Sciatic nerve (tissue), 2 donors: ENCODE measurements at regions not wholly inside any gene's neighbourhood (a gene's known extent, or its start where the extent isn't known, plus 50 kb on each side); places are given as distances from the start of the nearest gene placed in this dataset.

ENCODE experiments used
- ATAC-seq: fragments of 200-7000 bp; cut with Tn5 transposase; one replicate; pipeline ENCODE4 v1.9.1; 2020; ENCODE audit warnings: mild to moderate bottlenecking, moderate library complexity
- DNase-seq: peaks from one replicate; pipeline ENCODE4 v3.0.0-alpha.2; 2020; ENCODE audit warnings: low spot score
- intact Hi-C: fragments of 100-400 bp; cut with DNase I; formaldehyde crosslinking; loops from one replicate; pipeline ENCODE4 v1.14.2; 2022
- donor health status: DM: no; HTN: no; CAD: no.
- donor health status: DM: no; HTN: no; CAD: no.

- ATAC-seq (peak; percentile 20), DNase-seq (no peak)
- intact Hi-C loops = no loop called here
Observed at GRCh38 chr12:75783093-75783877, 248.3 kb downstream of the PHLDA1 start.

DNA sequence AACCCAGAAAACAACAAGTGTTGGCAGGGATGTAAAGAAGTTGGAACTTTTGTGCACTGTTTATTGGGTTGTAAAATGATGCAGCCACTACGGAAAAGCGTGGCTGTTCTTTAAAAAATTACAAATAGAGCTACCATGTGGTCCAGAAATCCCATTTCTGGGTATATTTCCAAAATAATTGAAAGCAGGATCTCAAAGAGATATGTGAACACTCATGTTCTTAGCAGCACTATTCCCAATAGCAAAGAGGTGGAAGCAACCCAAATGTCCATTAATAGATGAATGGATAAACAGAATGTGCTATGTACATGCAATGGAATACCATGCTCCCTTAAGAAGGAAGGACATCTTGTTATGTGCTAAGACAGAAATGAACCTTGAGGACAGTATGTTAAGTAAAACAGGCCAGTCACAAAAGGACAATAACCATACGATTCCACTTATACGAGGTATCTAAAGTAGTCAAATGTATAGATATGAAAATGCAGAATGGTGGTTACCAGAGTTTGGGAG, 249.5 kb downstream of the PHLDA1 start:
- ATAC-seq (no peak), DNase-seq (no peak)
- intact Hi-C loops = no loop called here

DNA sequence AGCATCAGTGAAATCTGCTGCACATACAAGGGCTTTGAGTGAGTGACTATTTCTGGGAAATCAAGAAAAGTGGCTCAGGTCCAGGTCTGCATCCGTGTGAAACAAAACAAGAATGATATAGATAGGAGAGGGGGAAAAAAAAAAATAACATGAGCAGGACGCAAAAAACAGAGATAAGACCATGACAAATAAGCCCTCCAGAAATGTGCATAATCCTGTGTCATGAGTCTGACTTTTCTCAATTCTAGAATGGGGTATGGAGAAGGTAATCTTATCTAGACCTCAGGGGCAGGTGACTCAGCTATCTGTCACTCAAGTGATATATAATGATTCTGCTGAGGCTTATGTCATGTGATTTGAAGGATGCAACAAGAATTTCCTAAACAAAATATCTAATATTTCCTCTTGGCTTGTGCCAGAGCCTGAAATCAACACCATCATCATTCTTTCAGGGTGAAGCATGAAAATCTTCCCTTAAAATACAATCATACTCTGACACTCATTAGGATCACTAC, 250.0 kb downstream of the PHLDA1 start:
- no peak for ATAC-seq
- DNase-seq = no peak
- intact Hi-C loops = no loop called here

DNA sequence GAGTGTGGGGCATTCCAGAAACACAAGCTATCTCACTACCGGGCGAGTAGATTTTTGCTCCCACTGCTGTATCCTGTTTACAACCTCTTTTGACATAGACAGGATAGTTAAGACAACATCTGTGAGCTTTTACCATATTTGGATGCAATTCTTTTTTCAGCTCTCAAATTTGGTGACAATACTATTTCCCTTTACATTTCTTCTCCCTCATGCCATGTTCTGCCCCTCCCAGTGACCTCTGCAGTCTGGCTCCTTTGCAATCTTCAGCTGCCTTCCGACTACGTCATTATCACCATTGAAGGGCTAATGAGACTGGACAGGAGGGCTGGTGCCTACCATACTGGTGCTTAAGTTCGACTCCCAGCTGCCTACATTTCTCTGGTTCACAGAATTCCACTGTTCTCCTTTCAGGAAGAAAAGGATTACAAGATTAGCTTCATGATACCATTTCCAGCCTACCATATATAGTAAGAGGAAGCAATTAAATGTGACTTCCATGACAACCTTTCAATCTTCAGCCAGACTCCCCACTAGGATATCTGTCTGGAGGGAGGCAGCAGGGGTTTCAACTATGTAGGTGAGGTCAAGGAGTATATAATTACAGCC, 251.6 kb downstream of the PHLDA1 start:
- DNase-seq = no peak
- no peak for ATAC-seq
- intact Hi-C loops = no loop called here

DNA sequence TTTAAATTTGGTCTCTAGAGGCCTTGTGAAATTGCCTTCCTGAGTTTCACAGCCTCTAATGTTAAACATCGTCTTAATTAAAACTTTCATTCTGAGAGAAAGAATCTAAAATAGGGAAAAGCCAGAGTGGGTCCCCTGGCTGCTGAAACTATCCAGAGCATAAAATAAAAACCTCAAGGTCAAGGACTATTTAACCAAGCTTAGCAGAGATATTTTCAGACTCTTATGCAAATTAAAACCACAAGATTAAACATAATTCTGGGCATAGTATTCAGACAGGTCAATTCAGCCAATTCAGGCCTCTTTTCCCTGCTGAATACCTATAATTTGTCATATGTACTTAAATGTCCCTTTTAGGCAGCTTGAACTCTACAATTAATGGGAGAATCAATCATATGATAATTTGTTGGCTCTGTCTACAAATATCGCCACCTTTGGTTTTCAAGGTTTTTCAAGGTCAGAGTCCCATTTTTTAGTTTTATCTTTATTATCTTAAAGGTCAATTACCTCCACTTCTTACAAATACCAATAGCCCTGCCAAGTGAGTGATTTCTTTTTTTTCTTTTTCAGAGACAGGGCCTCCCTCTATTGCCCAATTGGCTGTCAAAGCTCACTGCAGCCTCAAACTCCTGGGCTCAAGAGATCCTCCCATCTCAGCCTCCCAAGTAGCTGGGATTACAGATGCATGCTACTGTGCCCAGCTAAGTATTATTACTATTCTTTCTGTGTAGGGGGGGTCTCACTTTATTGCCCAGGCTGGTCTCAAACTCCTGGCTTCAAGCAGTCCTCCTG, 257.1 kb downstream of the PHLDA1 start:
- no peak for ATAC-seq
- intact Hi-C loops = no loop called here

DNA sequence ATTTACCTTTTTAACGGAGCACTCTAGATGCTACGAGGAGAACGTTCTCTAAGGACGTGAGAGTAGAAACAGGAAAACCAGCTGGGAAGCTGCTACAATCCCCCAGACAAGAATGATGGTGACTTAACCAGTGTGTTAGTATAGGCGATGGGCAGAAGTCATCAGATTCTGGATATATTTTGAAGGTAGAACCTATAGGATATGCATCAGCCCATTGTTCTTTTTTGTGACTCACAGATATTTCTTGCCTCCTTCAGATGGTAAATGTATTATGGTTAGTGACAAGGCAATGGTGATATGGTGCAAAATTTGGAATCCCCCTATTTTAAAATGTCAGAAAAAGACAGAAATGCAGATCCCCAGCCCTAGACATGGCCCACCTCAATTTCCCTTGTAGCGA, 258.2 kb downstream of the PHLDA1 start:
- ATAC-seq (no peak), DNase-seq (no peak)
- intact Hi-C loops = no loop called here

More for the DNA sequence above, 257.1 kb downstream of the PHLDA1 start:
- no peak for DNase-seq

DNA sequence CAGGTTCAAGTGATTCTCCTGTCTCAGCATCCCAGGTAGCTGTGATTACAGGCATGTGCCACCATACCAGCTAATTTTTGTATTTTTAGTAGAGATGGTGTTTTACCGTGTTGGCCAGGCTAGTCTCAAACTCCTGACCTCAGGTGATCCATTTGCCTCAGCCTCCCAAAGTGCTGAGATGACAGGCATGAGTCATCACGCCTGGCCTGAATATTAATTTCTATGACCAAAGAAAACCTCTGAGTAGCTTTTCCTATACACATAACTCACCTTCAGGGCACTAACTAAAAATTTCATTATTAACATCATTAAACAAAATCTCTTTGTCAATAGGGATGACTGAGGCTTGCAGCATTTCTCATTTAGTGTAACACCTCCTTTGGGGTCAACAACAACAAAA, 259.6 kb upstream of the KRR1 start:
- no peak for ATAC-seq
- no peak for DNase-seq
- intact Hi-C loops = no loop called here

- intact Hi-C loops = no loop called here
- ATAC-seq (no peak), DNase-seq (no peak)
Observed at GRCh38 chr12:75767957-75768356, 256.5 kb upstream of the KRR1 start.

GRCh38 chr12:75766263-75767160, 255.1 kb upstream of the KRR1 start:
- ATAC-seq (no peak), DNase-seq (no peak)
- intact Hi-C loops = no loop called here

DNA sequence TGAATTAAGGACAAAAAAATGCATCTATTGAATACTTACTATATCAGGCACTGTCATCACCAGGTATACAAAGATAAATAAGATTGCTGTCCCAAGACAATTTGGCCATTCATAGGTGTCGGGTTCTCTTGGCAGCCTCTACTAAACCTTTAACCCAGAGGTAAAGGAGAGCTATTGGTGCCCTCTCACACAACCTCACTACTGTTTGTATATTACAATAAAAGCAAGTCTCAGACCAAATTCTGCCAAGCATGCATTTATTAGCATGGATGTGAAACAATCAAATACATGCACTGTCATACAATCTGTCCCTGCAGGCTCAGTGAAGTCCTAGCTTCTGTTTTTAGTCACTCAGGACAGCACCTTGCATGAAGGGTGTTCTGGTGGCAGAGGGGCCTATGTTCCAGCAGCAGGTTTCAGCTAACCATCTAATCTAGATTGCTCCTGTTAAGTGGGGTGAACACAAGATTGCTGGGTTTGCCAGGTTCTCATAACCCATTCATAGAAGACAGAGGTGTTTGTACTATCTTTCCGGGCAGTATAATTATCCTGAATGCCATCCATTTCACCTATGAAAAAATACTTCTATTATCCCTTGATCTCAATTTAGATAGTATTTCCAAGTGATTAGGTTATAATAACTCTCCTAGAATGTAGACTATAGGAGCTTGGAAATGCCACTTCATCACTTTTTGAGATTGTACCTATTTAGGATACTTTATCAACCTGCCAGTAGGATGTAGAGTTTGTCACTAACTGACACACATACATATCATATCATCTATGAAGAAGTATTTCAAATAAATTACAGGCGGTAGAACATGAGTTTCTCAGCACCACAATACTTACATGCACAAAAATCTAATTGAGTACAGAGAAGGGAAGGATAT, 254.0 kb upstream of the KRR1 start:
- no peak for DNase-seq
- no peak for ATAC-seq
- intact Hi-C loops = no loop called here

DNA sequence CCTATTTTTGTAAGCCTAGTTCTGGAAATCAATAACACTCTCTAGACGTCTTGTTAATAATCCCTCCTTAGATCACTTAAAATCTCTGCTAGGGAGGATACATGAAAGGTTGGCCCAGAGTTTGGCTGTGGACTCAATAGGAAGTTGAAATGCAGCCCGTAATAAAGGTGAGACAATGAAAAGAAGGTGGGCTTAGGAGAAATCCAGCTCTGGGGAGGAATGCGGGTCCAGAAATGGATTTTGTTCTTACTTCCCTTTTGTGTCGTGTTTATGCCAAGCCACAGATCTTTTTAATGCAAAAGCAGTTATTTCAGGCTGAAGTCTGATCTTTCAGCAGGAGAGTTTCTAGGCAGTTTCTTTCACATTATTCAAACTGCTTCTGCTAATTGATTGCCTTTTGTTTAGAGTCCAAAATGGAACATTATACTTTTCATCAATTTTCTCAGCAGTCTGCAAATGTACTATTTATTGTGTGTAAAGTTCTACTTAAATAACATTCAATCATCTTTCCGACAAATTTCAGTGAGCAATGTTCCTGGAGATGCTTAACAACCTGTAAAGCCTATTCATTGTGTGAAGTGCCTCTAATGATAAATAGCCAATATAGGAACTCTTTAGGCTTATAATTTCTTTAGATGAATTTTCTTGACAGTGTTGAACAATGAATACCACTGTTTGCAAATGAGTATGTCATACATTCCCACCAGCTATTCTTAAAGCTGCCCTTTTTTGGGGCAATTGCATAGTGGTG, 252.9 kb upstream of the KRR1 start:
- ATAC-seq (no peak), DNase-seq (no peak)
- intact Hi-C loops = no loop called here

- intact Hi-C loops = no loop called here
- DNase-seq (no peak), ATAC-seq (no peak)
Observed at GRCh38 chr12:75760573-75761294, 249.3 kb upstream of the KRR1 start.

DNA sequence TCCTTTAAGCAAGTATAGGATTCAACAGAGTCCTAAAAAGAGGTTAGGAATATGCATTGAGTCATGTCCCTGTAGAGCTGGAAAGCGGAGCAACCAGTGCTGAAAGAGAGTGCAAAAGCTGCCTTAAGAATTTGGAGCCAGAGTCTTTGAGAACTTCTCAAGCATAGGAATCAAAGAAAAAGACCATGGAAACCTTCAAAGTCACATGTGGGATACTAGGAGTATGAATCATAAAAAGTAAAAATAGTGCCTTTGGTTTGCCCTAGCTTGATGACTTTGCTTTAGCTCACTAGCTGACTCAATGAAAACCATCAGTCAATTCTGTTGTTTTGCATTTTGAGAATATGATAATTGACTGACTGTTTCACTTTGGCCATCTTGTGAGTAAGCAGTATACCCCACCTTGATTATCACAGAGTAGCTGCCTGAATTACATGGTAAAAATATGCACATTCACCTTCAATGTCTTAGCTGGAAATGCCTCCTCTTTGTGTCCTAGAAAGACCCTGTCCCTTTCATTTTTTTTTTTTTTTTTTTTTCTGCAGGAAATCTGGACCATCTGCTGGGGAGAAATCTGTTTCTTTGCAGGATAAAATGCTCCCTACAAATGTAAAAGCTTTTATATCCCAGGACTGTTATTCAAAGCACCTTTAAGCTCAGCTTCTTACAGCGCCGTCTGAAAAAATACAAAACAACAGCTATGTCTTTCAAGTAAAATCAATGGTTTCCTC, 248.6 kb upstream of the KRR1 start:
- intact Hi-C loops = no loop called here
- ATAC-seq (no peak), DNase-seq (no peak)

DNA sequence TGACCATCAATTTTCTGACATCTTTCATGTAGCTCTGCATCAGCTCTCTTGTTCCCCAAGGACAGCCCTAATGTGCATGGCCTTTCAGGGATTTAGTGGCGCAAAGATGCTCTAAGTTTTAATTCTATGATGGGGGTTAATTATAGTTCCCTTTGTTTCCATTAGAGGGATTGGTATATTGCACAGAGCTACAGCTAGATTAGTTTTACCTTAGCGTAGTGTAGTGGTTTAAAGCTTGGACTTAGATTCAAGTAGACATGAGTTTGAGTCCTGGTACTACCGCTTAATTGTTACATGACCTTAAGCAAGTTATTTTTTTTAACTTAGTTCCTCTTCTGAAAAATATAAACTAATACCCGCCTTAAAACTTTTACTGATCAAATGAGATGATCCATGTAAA, 247.8 kb upstream of the KRR1 start:
- no peak for DNase-seq
- ATAC-seq = no peak
- intact Hi-C loops = no loop called here

- no peak for DNase-seq
- intact Hi-C loops = no loop called here
- no peak for ATAC-seq
Observed at GRCh38 chr12:75756771-75757170, 245.4 kb upstream of the KRR1 start.

GRCh38 chr12:75756111-75756510, 244.7 kb upstream of the KRR1 start:
- intact Hi-C loops = no loop called here
- ATAC-seq = no peak
- no peak for DNase-seq
